Vagina (tissue), 2 donors: ENCODE measurements at regions not wholly inside any gene's neighbourhood (a gene's known extent, or its start where the extent isn't known, plus 50 kb on each side); places are given as distances from the start of the nearest gene placed in this dataset.

Experiments
- DNase-seq, 2 donors: peaks; one replicate each; pipeline ENCODE4 v3.0.0-alpha.2; 2017; ENCODE audit errors: extremely low spot score in 2 of 2
- H3K27ac ChIP-seq: fragments of 200-600 bp; sonication (generic); one replicate; pipeline ENCODE4 v1.5.1; 2019
- H3K27me3 ChIP-seq: fragments of 200-600 bp; sonication (generic); one replicate; pipeline ENCODE4 v1.5.1; 2019
- H3K36me3 ChIP-seq, 2 donors: fragments of 200-600 bp; sonication (generic); one replicate each; pipeline ENCODE4 v1.5.1; 2017 to 2019
- H3K4me1 ChIP-seq: fragments of 200-600 bp; sonication (generic); one replicate; pipeline ENCODE4 v1.5.1; 2019
- H3K4me3 ChIP-seq, 2 donors: fragments of 200-600 bp; sonication (generic); 1 replicate in 1 of 2; 2 replicates in 1 of 2; pipeline ENCODE4 v1.5.1; 2016 to 2019
- H3K9me3 ChIP-seq: fragments of 200-600 bp; sonication (generic); one replicate; pipeline ENCODE4 v1.5.1; 2019
- CTCF ChIP-seq, 3 experiments: fragments of 450-650 bp in 2 of 3; fragments of 200-600 bp in 1 of 3; sonication (generic) in 1 of 3; IDR thresholded peaks; one replicate each; pipeline ENCODE4 v1.5.1; 2017 to 2019; ENCODE audit warnings: antibody characterized with exemption in 3 of 3, mild to moderate bottlenecking in 2 of 3, moderate library complexity in 2 of 3
- POLR2A ChIP-seq, 2 donors: fragments of 450-650 bp; IDR thresholded peaks; one replicate each; pipeline ENCODE4 v1.6.1; 2017; ENCODE audit warnings: antibody characterized with exemption in 2 of 2, mild to moderate bottlenecking in 2 of 2, moderate library complexity in 2 of 2
- POLR2AphosphoS5 ChIP-seq, 2 donors: sonication (generic); formaldehyde crosslinking; IDR thresholded peaks; one replicate each; pipeline ENCODE4 v1.9.0; 2017; ENCODE audit warnings: antibody characterized with exemption in 2 of 2, mild to moderate bottlenecking in 2 of 2, low read depth in 1 of 2; ENCODE audit not compliant: insufficient read depth in 1 of 2
- intact Hi-C: fragments of 100-400 bp; cut with DNase I; formaldehyde crosslinking; loops from one replicate; pipeline ENCODE4 v1.15.1; 2023

DNA sequence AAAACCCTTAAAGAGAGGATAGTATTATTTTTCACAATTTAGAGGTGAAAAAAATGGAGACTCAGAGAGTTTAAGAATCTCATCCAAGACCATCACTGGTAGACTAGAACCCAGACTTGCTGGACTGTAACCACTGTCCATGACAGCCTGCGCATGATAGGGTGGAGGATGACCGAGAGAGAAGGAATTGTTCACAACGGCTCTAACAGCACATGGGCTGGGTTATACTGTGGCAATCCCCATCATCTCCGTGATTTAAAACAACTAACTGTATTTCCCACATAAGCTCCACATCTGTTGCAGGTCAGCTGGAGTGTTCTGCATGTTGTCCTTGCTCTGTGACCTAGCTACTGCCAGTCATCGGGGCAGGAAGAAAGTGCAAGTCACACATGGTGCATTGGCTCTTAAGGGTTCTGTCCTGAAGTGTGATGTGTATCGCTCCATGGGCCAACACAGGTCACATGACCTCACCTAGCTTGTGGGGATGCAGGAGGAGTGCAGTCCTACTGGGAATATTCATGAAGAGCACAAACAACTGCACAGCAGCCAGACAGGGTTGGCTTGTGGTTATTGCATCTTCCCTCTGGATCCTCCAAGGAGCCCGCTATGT is 131.2 kb upstream of the MPHOSPH6 start:
- no peak overlapping the region for H3K4me3 ChIP-seq
- no peaks in the 10 kb centered on the region for H3K4me1 ChIP-seq
- no peaks in the 10 kb centered on the region for H3K36me3 ChIP-seq
- TF ChIP-seq CTCF (IDR thresholded peaks at IDR 0.05) (no peak), POLR2A (IDR thresholded peaks at IDR 0.05) (no peak), POLR2AphosphoS5 (IDR thresholded peaks at IDR 0.05; ENCODE audit: insufficient read depth in 1 of 2, low read depth in 1 of 2) (no peak)
- intact Hi-C loops, result no loop called here
- no peaks in the 10 kb centered on the region for H3K9me3 ChIP-seq
- no peak for DNase-seq
- H3K27me3 ChIP-seq, result no peaks in the 10 kb centered on the region
- H3K27ac ChIP-seq, result no peak overlapping the region

DNA sequence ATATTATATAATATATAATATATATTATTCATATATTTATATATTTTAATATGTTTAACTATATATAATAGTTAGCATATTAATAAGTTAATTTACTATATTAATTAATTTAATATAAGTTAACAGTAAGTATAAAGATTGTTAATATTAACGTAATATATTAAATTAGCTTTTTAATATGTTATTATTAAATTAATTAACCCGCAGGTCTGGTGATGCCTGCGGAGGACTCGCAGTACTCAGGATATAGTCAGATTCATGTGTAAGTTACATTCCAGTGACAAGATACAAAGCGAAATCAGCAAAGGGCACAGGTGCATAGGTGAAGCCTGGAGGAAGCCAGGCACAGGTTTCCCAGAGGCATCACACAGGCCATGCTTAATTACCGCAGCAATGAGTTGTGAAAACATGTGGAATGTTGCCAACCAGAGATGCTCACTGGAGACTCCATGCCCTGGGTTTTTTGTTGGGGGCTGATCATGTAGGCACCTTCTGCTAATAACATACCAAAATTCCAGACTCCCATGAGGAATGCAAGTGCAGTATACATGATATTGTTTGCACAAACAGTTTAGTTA is 130.4 kb upstream of the MPHOSPH6 start:
- Histone ChIP-seq H3K9me3 (no peaks in the 10 kb centered on the region), H3K27me3 (no peaks in the 10 kb centered on the region), H3K4me3 (no peak overlapping the region), H3K4me1 (no peaks in the 10 kb centered on the region), H3K36me3 (no peaks in the 10 kb centered on the region), H3K27ac (no peak overlapping the region)
- intact Hi-C loops, result no loop called here
- TF ChIP-seq CTCF (IDR thresholded peaks at IDR 0.05) (no peak), POLR2A (IDR thresholded peaks at IDR 0.05) (no peak), POLR2AphosphoS5 (IDR thresholded peaks at IDR 0.05; ENCODE audit: insufficient read depth in 1 of 2, low read depth in 1 of 2) (no peak)
- no peak for DNase-seq

GRCh38 chr16:82298472-82298871 is 128.4 kb upstream of the MPHOSPH6 start:
- no peak for TF ChIP-seq POLR2A (IDR thresholded peaks at IDR 0.05)
- TF ChIP-seq CTCF (IDR thresholded peaks at IDR 0.05), result no peak
- TF ChIP-seq POLR2AphosphoS5 (IDR thresholded peaks at IDR 0.05; ENCODE audit: insufficient read depth in 1 of 2, low read depth in 1 of 2), result no peak
- no peaks in the 10 kb centered on the region for H3K4me1 ChIP-seq

GRCh38 chr16:82295290-82296201 is 125.5 kb upstream of the MPHOSPH6 start:
- TF ChIP-seq POLR2AphosphoS5 (IDR thresholded peaks at IDR 0.05; ENCODE audit: insufficient read depth in 1 of 2, low read depth in 1 of 2) (no peak), POLR2A (IDR thresholded peaks at IDR 0.05) (no peak), CTCF (IDR thresholded peaks at IDR 0.05) (no peak)
- H3K4me3 ChIP-seq, result no peak overlapping the region
- intact Hi-C loops, result no loop called here
- H3K4me1 ChIP-seq, result no peaks in the 10 kb centered on the region
- no peaks in the 10 kb centered on the region for H3K36me3 ChIP-seq
- no peaks in the 10 kb centered on the region for H3K27me3 ChIP-seq
- H3K9me3 ChIP-seq, result no peaks in the 10 kb centered on the region
- DNase-seq, result peak in 1 of 2 donors; percentile 58
- H3K27ac ChIP-seq, result no peak overlapping the region

More at GRCh38 chr16:82298472-82298871, 128.4 kb upstream of the MPHOSPH6 start:
- Histone ChIP-seq H3K9me3 (no peaks in the 10 kb centered on the region), H3K4me3 (no peak overlapping the region), H3K27me3 (no peaks in the 10 kb centered on the region), H3K27ac (no peak overlapping the region), H3K36me3 (no peaks in the 10 kb centered on the region)
- intact Hi-C loops, result no loop called here
- DNase-seq, result no peak
